A549 (cell line): ENCODE measurements at regions not wholly inside any gene's neighbourhood (a gene's known extent, or its start where the extent isn't known, plus 50 kb on each side); places are given as distances from the start of the nearest gene placed in this dataset.

ENCODE experiments used
- ATAC-seq, 2 experiments: fragments of 200-7000 bp in 1 of 2; fragments of >200 bp in 1 of 2; cut with Nextera tagmentation in 1 of 2; cut with Tn5 transposase in 1 of 2; 3 replicates each; pipeline versions ENCODE4 v1.8.0 to v1.9.1; 2018 to 2020; ENCODE audit warnings: mild to moderate bottlenecking in 1 of 2, moderate library complexity in 1 of 2
- CTCF ChIA-PET: fragments of 300-600 bp; sonication (Branson Sonifier 250); formaldehyde crosslinking; extraction: SDS; loops from one replicate; lab custom pipeline; 2021; ENCODE audit warnings: antibody characterized with exemption, inconsistent platforms; lab: Yijun Ruan, JAX
- POLR2A ChIA-PET: fragments of 350-600 bp; formaldehyde crosslinking; extraction: SDS; loops from one replicate; lab custom pipeline; 2021; ENCODE audit warnings: antibody characterized with exemption, inconsistent platforms; lab: Yijun Ruan, JAX
- DNase-seq, 2 experiments: peaks; one replicate each; pipeline versions ENCODE4 v3.0.0 to v3.0.0-alpha.2; 2011 to 2016; ENCODE audit warnings: low read depth in 1 of 2, low spot score in 1 of 2
- FAIRE-seq: peaks from 2 replicates; lab custom pipeline; 2011; peaks lifted over from hg19 to GRCh38; lab: Jason Lieb, UNC
- H3K27ac ChIP-seq, 2 experiments: fragments of >200 bp; sonication (Bioruptor Twin); formaldehyde crosslinking; 3 replicates each; pipeline ENCODE4 v1.5.1; 2016 to 2017
- H3K4me1 ChIP-seq: fragments of >200 bp; sonication (Bioruptor Twin); formaldehyde crosslinking; 3 replicates; pipeline ENCODE4 v1.6.1; 2016
- H3K4me2 ChIP-seq: fragments of >200 bp; sonication (Bioruptor Twin); formaldehyde crosslinking; 3 replicates; pipeline ENCODE4 v1.6.1; 2016
- H3K4me3 ChIP-seq: fragments of >200 bp; sonication (Bioruptor Twin); formaldehyde crosslinking; 3 replicates; pipeline ENCODE4 v1.5.1; 2016
- H3K9me3 ChIP-seq: fragments of >200 bp; sonication (Bioruptor Twin); formaldehyde crosslinking; 3 replicates; pipeline ENCODE4 v1.6.1; 2016
- BHLHE40 ChIP-seq: IDR thresholded peaks from 2 replicates; pipeline ENCODE4 v1.6.1; 2012; ENCODE audit warnings: low read depth, low read length, inconsistent platforms
- CTCF ChIP-seq: fragments of >200 bp; sonication (Bioruptor Twin); formaldehyde crosslinking; IDR thresholded peaks from 3 replicates; pipeline ENCODE4 v1.5.1; 2016
- EHMT2 ChIP-seq: fragments of 200-600 bp; sonication (generic); IDR thresholded peaks from 2 replicates; pipeline ENCODE4 v1.6.1; 2016; ENCODE audit warnings: antibody characterized with exemption, low read depth, mild to moderate bottlenecking, moderate library complexity
- FOXS1 ChIP-seq: fragments of 250-450 bp; sonication (Bioruptor Pico); IDR thresholded peaks from 2 replicates; pipeline ENCODE4 v1.5.0; 2020; ENCODE audit warnings: mild to moderate bottlenecking, moderate library complexity
- HES2 ChIP-seq: fragments of >200 bp; sonication (Bioruptor Twin); formaldehyde crosslinking; IDR thresholded peaks from 2 replicates; pipeline ENCODE4 v1.6.1; 2016
- JUN ChIP-seq, 2 experiments: fragments of >200 bp; sonication (Bioruptor Twin); formaldehyde crosslinking; IDR thresholded peaks; 2 replicates in 1 of 2; 3 replicates in 1 of 2; pipeline ENCODE4 v1.6.1; 2016 to 2017
- KDM1A ChIP-seq: fragments of 200-600 bp; sonication (generic); IDR thresholded peaks from 2 replicates; pipeline ENCODE4 v1.6.1; 2016; ENCODE audit warnings: low read depth, mild to moderate bottlenecking
- MAFK ChIP-seq: fragments of 450-650 bp; IDR thresholded peaks from 2 replicates; pipeline ENCODE4 v1.6.1; 2014; ENCODE audit not compliant: partially characterized antibody
- MAZ ChIP-seq: fragments of 150-350 bp; IDR thresholded peaks from 2 replicates; pipeline ENCODE4 v1.6.1; 2014; ENCODE audit warnings: antibody characterized with exemption, low read depth, low read length, borderline replicate concordance
- NPAS2 ChIP-seq: fragments of 250-450 bp; sonication (Bioruptor Pico); IDR thresholded peaks from 2 replicates; pipeline ENCODE4 v1.8.0; 2022; ENCODE audit warnings: mild to moderate bottlenecking, moderate library complexity, borderline replicate concordance
- PHF8 ChIP-seq: fragments of 200-600 bp; sonication (generic); IDR thresholded peaks from 2 replicates; pipeline ENCODE4 v1.6.1; 2016; ENCODE audit warnings: low read depth, mild to moderate bottlenecking, antibody characterized with exemption, moderate library complexity, borderline replicate concordance
- POLR2AphosphoS2 ChIP-seq: conservative IDR thresholded peaks from 2 replicates; pipeline ENCODE4 v1.6.1; 2012; ENCODE audit warnings: low read length, improper control_type of control experiment, inconsistent platforms
- REST ChIP-seq: fragments of 200-600 bp; sonication (generic); IDR thresholded peaks from 2 replicates; pipeline ENCODE4 v1.6.1; 2016; ENCODE audit warnings: antibody characterized with exemption, mild to moderate bottlenecking, moderate library complexity
- RFX5 ChIP-seq: fragments of 450-650 bp; IDR thresholded peaks from 2 replicates; pipeline ENCODE4 v1.7.1; 2014; ENCODE audit warnings: antibody characterized with exemption, mild to moderate bottlenecking, moderate library complexity
- RNF2 ChIP-seq: fragments of 200-600 bp; sonication (generic); IDR thresholded peaks from 2 replicates; pipeline ENCODE4 v1.6.1; 2016; ENCODE audit warnings: low read depth, mild to moderate bottlenecking, antibody characterized with exemption, moderate library complexity, borderline replicate concordance
- SREBF2 ChIP-seq: fragments of 450-650 bp; IDR thresholded peaks from 2 replicates; pipeline ENCODE4 v1.6.1; 2014; ENCODE audit warnings: mild to moderate bottlenecking, moderate library complexity
- TFCP2L1 ChIP-seq: fragments of 250-450 bp; sonication (Bioruptor Pico); IDR thresholded peaks from 2 replicates; pipeline ENCODE4 v1.5.0; 2021; ENCODE audit warnings: mild to moderate bottlenecking
- USF2 ChIP-seq: fragments of 450-650 bp; IDR thresholded peaks from 2 replicates; pipeline ENCODE4 v1.6.1; 2014; ENCODE audit warnings: antibody characterized with exemption
- ZC3H11A ChIP-seq: fragments of 450-650 bp; IDR thresholded peaks from 2 replicates; pipeline ENCODE4 v1.6.1; 2014; ENCODE audit warnings: antibody characterized with exemption, mild to moderate bottlenecking
- WGBS: methylation state at CpG from one replicate; pipeline ENCODE4 v1.1.6; 2017; ENCODE audit errors: missing lambda C conversion rate; 5-methylcytosine and 5-hydroxymethylcytosine counted together

GRCh38 chr18:60038731-60039130 is 138.9 kb downstream of the PMAIP1 start:
- DNase-seq (no peak), FAIRE-seq (no peak), ATAC-seq (no peak)
- TF ChIP-seq BHLHE40 (no peak), USF2 (no peak), FOXS1 (no peak), MAZ (no peak), JUN (IDR thresholded peaks at IDR 0.05) (no peak), REST (no peak), HES2 (no peak), TFCP2L1 (CRISPR knock-in tag) (no peak), RFX5 (no peak), KDM1A (no peak), MAFK (no peak), ZC3H11A (no peak), CTCF (no peak)
- H3K4me2 ChIP-seq, result no peak overlapping the region
- no peak overlapping the region for H3K4me3 ChIP-seq
- POLR2A ChIA-PET, result no interaction called here
- no peak overlapping the region for H3K27ac ChIP-seq
- CTCF ChIA-PET, result interaction anchor here (0.7 to 1.5 kb wide), 3 partner anchors 14 to 51 kb away, joined by 3 to 4 read pairs (median 3); no protein-coding TSS in a partner anchor
- peaks cover 3% of the 10 kb centered on the region; the same call in 1 of the 3 replicates for H3K4me1 ChIP-seq
- no peaks in the 10 kb centered on the region for H3K9me3 ChIP-seq

- POLR2A ChIA-PET, result no interaction called here
- Histone ChIP-seq H3K4me3 (no peak overlapping the region), H3K4me1 (peaks cover 14% of the 10 kb centered on the region; the same call in 2 of the 3 replicates), H3K4me2 (peak overlapping the region; percentile 29; the same call in 2 of the 3 replicates), H3K9me3 (no peaks in the 10 kb centered on the region), H3K27ac (peak overlapping the region; percentile 35 to 38; a peak in 1 of 6 replicates)
- DNase-seq, result peak in 1 of 2 experiments; percentile 35
- FAIRE-seq, result no peak
- ATAC-seq, result peak in 1 of 2 experiments; percentile 61; a peak in 3 of 6 replicates
- 33% methylated on average over 2 of the region's 2 CpGs for WGBS
- TF ChIP-seq RNF2 (no peak), EHMT2 (no peak), CTCF (no peak), NPAS2 (no peak), SREBF2 (no peak), PHF8 (no peak), POLR2AphosphoS2 (no peak)
- CTCF ChIA-PET, result no interaction called here
These were observed 127.6 kb downstream of the PMAIP1 start for GRCh38 chr18:60027397-60027796.
